ENCODE measurements at regions not wholly inside any gene's neighbourhood (a gene's known extent, or its start where the extent isn't known, plus 50 kb on each side); places are given as distances from the start of the nearest gene placed in this dataset.

GRCh38 chr2:21694079-21694878 lies 570.5 kb downstream of the TDRD15 start:
- Histone ChIP-seq H4K20me1 (ENCODE audit: control insufficient read depth, extremely low read depth, insufficient read depth, low read length) (no peaks in the 10 kb centered on the region), H3K27ac (ENCODE audit: insufficient read depth, low read length) (no peak overlapping the region), H3K9ac (ENCODE audit: insufficient read depth, low read length) (no peak overlapping the region), H3K4me3 (replicated peaks in 1 of 4; ENCODE audit: control extremely low read depth in 1 of 4, insufficient read depth in 1 of 4, low read depth in 3 of 4, low read length in 4 of 4) (no peak overlapping the region), H2AFZ (ENCODE audit: low read length) (no peak overlapping the region), H3K4me2 (ENCODE audit: extremely low read depth, insufficient read depth, low read length) (no peak overlapping the region), H3K4me1 (ENCODE audit: control insufficient read depth, extremely low read depth, insufficient read depth, low read length) (no peaks in the 10 kb centered on the region), H3K79me2 (ENCODE audit: control insufficient read depth, insufficient read depth, low read length) (no peaks in the 10 kb centered on the region), H3K36me3 (ENCODE audit: control insufficient read depth, insufficient read depth, low read length) (no peaks in the 10 kb centered on the region), H3K27me3 (ENCODE audit: control insufficient read depth, insufficient read depth, low read length) (no peaks in the 10 kb centered on the region), H3K9me3 (ENCODE audit: control insufficient read depth, insufficient read depth, low read depth, low read length) (no peaks in the 10 kb centered on the region)
- no peak for DNase-seq (ENCODE audit: low read depth in 2 of 2)
- TF ChIP-seq, protein P1, sequence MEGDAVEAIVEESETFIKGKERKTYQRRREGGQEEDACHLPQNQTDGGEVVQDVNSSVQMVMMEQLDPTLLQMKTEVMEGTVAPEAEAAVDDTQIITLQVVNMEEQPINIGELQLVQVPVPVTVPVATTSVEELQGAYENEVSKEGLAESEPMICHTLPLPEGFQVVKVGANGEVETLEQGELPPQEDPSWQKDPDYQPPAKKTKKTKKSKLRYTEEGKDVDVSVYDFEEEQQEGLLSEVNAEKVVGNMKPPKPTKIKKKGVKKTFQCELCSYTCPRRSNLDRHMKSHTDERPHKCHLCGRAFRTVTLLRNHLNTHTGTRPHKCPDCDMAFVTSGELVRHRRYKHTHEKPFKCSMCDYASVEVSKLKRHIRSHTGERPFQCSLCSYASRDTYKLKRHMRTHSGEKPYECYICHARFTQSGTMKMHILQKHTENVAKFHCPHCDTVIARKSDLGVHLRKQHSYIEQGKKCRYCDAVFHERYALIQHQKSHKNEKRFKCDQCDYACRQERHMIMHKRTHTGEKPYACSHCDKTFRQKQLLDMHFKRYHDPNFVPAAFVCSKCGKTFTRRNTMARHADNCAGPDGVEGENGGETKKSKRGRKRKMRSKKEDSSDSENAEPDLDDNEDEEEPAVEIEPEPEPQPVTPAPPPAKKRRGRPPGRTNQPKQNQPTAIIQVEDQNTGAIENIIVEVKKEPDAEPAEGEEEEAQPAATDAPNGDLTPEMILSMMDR (conservative IDR thresholded peaks at IDR 0.05 in 1 of 2, IDR thresholded peaks at IDR 0.05 in 1 of 2; ENCODE audit: low read depth in 1 of 2, low read length in 2 of 2), result no peak
- no peak for TF ChIP-seq EZH2 (IDR thresholded peaks at IDR 0.05; ENCODE audit: low read length, missing control alignments)

DNA sequence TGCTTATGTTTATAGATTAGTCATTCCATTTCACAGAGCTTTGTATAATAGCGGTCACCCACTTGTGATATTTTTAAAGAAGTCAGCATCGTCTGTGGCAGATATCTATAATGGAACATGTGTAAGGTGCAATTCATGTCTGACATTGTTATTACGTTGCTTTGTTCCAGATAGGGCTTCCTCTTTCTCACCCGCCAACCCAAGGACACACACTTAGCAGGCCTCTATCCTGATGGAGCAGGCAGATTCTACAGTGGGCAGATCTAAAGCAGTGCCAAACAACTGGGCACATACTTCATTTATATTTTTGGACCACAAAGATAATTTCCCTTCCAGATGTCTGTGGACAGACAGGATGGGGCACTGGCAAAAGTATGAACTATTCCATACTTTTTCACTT lies 573.1 kb downstream of the TDRD15 start:
- Histone ChIP-seq H3K4me1 (ENCODE audit: control insufficient read depth, extremely low read depth, insufficient read depth, low read length) (no peaks in the 10 kb centered on the region), H3K27me3 (ENCODE audit: control insufficient read depth, insufficient read depth, low read length) (no peaks in the 10 kb centered on the region), H3K36me3 (ENCODE audit: control insufficient read depth, insufficient read depth, low read length) (no peaks in the 10 kb centered on the region), H3K9me3 (ENCODE audit: control insufficient read depth, insufficient read depth, low read depth, low read length) (no peaks in the 10 kb centered on the region), H3K4me2 (ENCODE audit: extremely low read depth, insufficient read depth, low read length) (no peak overlapping the region), H3K9ac (ENCODE audit: insufficient read depth, low read length) (no peak overlapping the region), H4K20me1 (ENCODE audit: control insufficient read depth, extremely low read depth, insufficient read depth, low read length) (no peaks in the 10 kb centered on the region), H3K27ac (ENCODE audit: insufficient read depth, low read length) (no peak overlapping the region), H3K79me2 (ENCODE audit: control insufficient read depth, insufficient read depth, low read length) (no peaks in the 10 kb centered on the region), H2AFZ (ENCODE audit: low read length) (no peak overlapping the region), H3K4me3 (replicated peaks in 1 of 4; ENCODE audit: control extremely low read depth in 1 of 4, insufficient read depth in 1 of 4, low read depth in 3 of 4, low read length in 4 of 4) (no peak overlapping the region)
- DNase-seq (ENCODE audit: low read depth in 2 of 2), result no peak
- no peak for TF ChIP-seq EZH2 (IDR thresholded peaks at IDR 0.05; ENCODE audit: low read length, missing control alignments)
- TF ChIP-seq, protein P1 (conservative IDR thresholded peaks at IDR 0.05 in 1 of 2, IDR thresholded peaks at IDR 0.05 in 1 of 2; ENCODE audit: low read depth in 1 of 2, low read length in 2 of 2), result no peak

DNA sequence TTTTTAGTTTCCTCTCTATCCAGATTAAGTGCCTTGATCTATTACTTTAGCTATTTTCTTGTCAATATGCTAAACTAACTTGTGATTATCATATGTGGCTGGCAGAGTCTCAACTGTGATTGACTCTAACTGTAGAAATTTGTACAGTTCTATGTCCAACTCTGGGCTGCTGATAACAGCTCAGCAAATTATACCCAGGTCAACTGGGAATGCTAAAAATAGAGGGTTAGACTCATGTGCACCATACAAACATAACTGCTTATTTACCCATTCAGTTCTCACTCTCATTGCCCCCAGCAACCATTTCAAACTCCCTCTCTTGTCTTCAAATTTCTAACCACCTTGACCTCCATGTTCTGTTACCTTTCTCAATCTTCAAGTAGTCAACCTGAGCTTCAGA lies 576.9 kb downstream of the TDRD15 start:
- peaks cover 2% of the 10 kb centered on the region for H3K4me1 ChIP-seq (ENCODE audit: control insufficient read depth, extremely low read depth, insufficient read depth, low read length)
- no peaks in the 10 kb centered on the region for H3K36me3 ChIP-seq (ENCODE audit: control insufficient read depth, insufficient read depth, low read length)
- H3K9me3 ChIP-seq (ENCODE audit: control insufficient read depth, insufficient read depth, low read depth, low read length), result no peaks in the 10 kb centered on the region
- no peak for TF ChIP-seq EZH2 (IDR thresholded peaks at IDR 0.05; ENCODE audit: low read length, missing control alignments)
- TF ChIP-seq, protein P1 (conservative IDR thresholded peaks at IDR 0.05 in 1 of 2, IDR thresholded peaks at IDR 0.05 in 1 of 2; ENCODE audit: low read depth in 1 of 2, low read length in 2 of 2), result no peak
- no peak for DNase-seq (ENCODE audit: low read depth in 2 of 2)
- no peak overlapping the region for H3K27ac ChIP-seq (ENCODE audit: insufficient read depth, low read length)
- no peak overlapping the region for H3K4me2 ChIP-seq (ENCODE audit: extremely low read depth, insufficient read depth, low read length)
- no peaks in the 10 kb centered on the region for H3K79me2 ChIP-seq (ENCODE audit: control insufficient read depth, insufficient read depth, low read length)
- H3K27me3 ChIP-seq (ENCODE audit: control insufficient read depth, insufficient read depth, low read length), result no peaks in the 10 kb centered on the region
- H3K4me3 ChIP-seq (replicated peaks in 1 of 4; ENCODE audit: control extremely low read depth in 1 of 4, insufficient read depth in 1 of 4, low read depth in 3 of 4, low read length in 4 of 4), result no peak overlapping the region
- H2AFZ ChIP-seq (ENCODE audit: low read length), result no peak overlapping the region
- H4K20me1 ChIP-seq (ENCODE audit: control insufficient read depth, extremely low read depth, insufficient read depth, low read length), result no peaks in the 10 kb centered on the region
- H3K9ac ChIP-seq (ENCODE audit: insufficient read depth, low read length), result no peak overlapping the region
